SK-N-SH (cell line): ENCODE measurements at regions not wholly inside any gene's neighbourhood (a gene's known extent, or its start where the extent isn't known, plus 50 kb on each side); places are given as distances from the start of the nearest gene placed in this dataset.

Source experiments
- EP300 ChIP-seq, 2 experiments: IDR thresholded peaks; 2 replicates each; pipeline versions ENCODE4 v1.4.0 to v1.6.1; 2012; ENCODE audit warnings: borderline replicate concordance in 1 of 2, low read depth in 1 of 2, low read length in 1 of 2
- FOSL2 ChIP-seq: IDR thresholded peaks from 2 replicates; pipeline ENCODE4 v1.4.0; 2012; ENCODE audit warnings: low read depth, mild to moderate bottlenecking, moderate library complexity, borderline replicate concordance
- FOXM1 ChIP-seq: IDR thresholded peaks from 2 replicates; pipeline ENCODE4 v1.4.0; 2012; ENCODE audit warnings: low read depth, mild to moderate bottlenecking
- GATA2 ChIP-seq: sonication (generic); formaldehyde crosslinking; IDR thresholded peaks from 2 replicates; pipeline ENCODE4 v1.5.0; 2020; ENCODE audit warnings: mild to moderate bottlenecking, missing genetic modification reagents
- JUND ChIP-seq: IDR thresholded peaks from 2 replicates; pipeline ENCODE4 v1.4.0; 2012
- MXI1 ChIP-seq: IDR thresholded peaks from 2 replicates; pipeline ENCODE4 v1.6.1; 2012; ENCODE audit warnings: mild to moderate bottlenecking, low read depth, low read length, improper control_type of control experiment
- TAF1 ChIP-seq: IDR thresholded peaks from 2 replicates; pipeline ENCODE4 v1.6.1; 2012; ENCODE audit warnings: low read depth, mild to moderate bottlenecking, low read length, moderate library complexity, borderline replicate concordance
- YY1 ChIP-seq: IDR thresholded peaks from 2 replicates; pipeline ENCODE4 v1.4.0; 2012; ENCODE audit warnings: low read depth, mild to moderate bottlenecking
- TF ChIP-seq, protein P1 (sequence below): fragments of 200-600 bp; sonication (generic); IDR thresholded peaks from 2 replicates; pipeline ENCODE4 v1.6.1; 2017; ENCODE audit warnings: antibody characterized with exemption, mild to moderate bottlenecking, moderate library complexity
- TF ChIP-seq, protein P2 (sequence below): IDR thresholded peaks from 2 replicates; pipeline ENCODE4; 2012

DNA sequence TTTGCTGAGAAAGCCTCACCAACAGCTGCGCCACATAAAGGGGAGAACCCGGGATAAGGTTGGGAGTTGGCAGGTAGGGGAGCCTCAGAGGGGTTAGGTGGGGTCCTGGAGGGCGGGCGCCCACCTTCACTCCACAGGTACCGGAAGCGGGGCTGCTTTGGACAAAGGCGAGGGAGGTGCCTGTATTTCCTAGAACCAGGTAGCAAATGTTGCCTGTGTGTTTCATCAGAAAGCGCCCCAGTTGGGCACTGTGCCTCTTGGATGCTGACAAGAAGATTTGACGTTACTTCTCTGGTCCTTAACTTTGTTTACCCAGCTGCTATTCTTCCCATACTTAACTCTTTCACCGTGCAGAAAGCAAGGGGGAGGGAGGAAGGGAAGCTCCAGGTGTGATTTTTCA lies 278.9 kb downstream of the ZNF536 start:
- no peak for TF ChIP-seq EP300 (IDR thresholded peaks at IDR 0.05; ENCODE audit: borderline replicate concordance in 1 of 2, low read depth in 1 of 2, low read length in 1 of 2)
- TF ChIP-seq, protein P1, sequence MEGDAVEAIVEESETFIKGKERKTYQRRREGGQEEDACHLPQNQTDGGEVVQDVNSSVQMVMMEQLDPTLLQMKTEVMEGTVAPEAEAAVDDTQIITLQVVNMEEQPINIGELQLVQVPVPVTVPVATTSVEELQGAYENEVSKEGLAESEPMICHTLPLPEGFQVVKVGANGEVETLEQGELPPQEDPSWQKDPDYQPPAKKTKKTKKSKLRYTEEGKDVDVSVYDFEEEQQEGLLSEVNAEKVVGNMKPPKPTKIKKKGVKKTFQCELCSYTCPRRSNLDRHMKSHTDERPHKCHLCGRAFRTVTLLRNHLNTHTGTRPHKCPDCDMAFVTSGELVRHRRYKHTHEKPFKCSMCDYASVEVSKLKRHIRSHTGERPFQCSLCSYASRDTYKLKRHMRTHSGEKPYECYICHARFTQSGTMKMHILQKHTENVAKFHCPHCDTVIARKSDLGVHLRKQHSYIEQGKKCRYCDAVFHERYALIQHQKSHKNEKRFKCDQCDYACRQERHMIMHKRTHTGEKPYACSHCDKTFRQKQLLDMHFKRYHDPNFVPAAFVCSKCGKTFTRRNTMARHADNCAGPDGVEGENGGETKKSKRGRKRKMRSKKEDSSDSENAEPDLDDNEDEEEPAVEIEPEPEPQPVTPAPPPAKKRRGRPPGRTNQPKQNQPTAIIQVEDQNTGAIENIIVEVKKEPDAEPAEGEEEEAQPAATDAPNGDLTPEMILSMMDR: no peak
- TF ChIP-seq MXI1: no peak
- no peak for TF ChIP-seq JUND
- TF ChIP-seq, protein P2, sequence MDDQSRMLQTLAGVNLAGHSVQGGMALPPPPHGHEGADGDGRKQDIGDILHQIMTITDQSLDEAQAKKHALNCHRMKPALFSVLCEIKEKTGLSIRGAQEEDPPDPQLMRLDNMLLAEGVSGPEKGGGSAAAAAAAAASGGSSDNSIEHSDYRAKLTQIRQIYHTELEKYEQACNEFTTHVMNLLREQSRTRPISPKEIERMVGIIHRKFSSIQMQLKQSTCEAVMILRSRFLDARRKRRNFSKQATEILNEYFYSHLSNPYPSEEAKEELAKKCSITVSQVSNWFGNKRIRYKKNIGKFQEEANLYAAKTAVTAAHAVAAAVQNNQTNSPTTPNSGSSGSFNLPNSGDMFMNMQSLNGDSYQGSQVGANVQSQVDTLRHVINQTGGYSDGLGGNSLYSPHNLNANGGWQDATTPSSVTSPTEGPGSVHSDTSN: no peak
- no peak for TF ChIP-seq FOSL2
- no peak for TF ChIP-seq FOXM1
- TF ChIP-seq TAF1: no peak
- TF ChIP-seq GATA2: no peak
- no peak for TF ChIP-seq YY1
